Ishikawa (cell line): ENCODE measurements at regions not wholly inside any gene's neighbourhood (a gene's known extent, or its start where the extent isn't known, plus 50 kb on each side); places are given as distances from the start of the nearest gene placed in this dataset.

Source experiments
- CEBPB ChIP-seq: IDR thresholded peaks from 2 replicates; pipeline ENCODE4 v1.6.1; 2012
- EP300 ChIP-seq: IDR thresholded peaks from 2 replicates; pipeline ENCODE4 v1.6.1; 2012; ENCODE audit warnings: borderline replicate concordance
- YY1 ChIP-seq: IDR thresholded peaks from 2 replicates; pipeline ENCODE4 v1.6.1; 2012; ENCODE audit warnings: low read depth
- ZBTB7A ChIP-seq: IDR thresholded peaks from 2 replicates; pipeline ENCODE4 v1.6.1; 2012; ENCODE audit warnings: low read depth
- TF ChIP-seq, protein P1 (sequence below): IDR thresholded peaks from 2 replicates; pipeline ENCODE4 v1.6.1; 2012

DNA sequence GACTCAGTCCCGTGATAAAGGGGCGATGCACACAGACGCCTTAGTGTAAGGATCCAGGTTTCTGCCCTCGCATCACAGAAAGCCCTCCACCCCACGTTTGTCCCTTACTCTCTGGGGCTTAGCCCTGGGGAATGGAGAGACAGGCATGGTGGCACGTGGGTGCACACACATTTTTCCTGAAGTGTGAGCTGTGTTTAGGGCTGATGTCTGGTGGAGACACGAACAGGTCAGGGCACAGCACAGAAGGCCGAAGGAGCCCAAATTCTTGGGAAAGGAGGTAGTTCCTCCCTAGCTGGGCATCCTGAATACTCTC is 84.3 kb upstream of the DHRSX start:
- TF ChIP-seq, protein P1, sequence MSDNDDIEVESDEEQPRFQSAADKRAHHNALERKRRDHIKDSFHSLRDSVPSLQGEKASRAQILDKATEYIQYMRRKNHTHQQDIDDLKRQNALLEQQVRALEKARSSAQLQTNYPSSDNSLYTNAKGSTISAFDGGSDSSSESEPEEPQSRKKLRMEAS, result no peak
- TF ChIP-seq ZBTB7A (no peak), EP300 (no peak), YY1 (no peak), CEBPB (no peak)
